ENCODE measurements at regions not wholly inside any gene's neighbourhood (a gene's known extent, or its start where the extent isn't known, plus 50 kb on each side); places are given as distances from the start of the nearest gene placed in this dataset.

DNA sequence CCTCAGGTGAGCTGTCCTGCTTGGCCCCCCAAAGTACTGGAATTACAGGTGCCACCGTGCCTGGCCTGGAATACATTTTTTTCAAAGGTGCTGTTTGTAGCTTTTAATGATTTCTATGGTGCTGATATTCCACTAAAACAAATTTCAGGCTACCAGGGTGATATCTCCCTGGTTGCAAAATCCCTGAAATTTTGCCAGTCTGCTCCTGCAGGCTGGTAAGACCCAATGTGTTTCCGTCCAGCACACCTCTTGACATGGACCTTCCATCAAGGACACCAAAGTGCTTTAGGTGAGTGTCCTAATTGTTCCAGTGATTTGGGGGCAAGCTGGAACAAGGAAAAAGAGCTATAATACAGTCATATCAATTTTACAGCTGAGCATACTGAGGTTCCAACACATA lies 69.8 kb upstream of the KMT2C start:
- TF ChIP-seq CTCF (IDR thresholded peaks at IDR 0.05): no peak
- no peak for TF ChIP-seq POLR2A (IDR thresholded peaks at IDR 0.05)
- no peak for TF ChIP-seq EP300 (IDR thresholded peaks at IDR 0.05)
